NT2/D1 (cell line): ENCODE measurements at regions not wholly inside any gene's neighbourhood (a gene's known extent, or its start where the extent isn't known, plus 50 kb on each side); places are given as distances from the start of the nearest gene placed in this dataset.

ENCODE experiments used
- SUZ12 ChIP-seq: IDR thresholded peaks from 2 replicates; pipeline ENCODE4 v1.6.1; 2011; ENCODE audit not compliant: insufficient read length, insufficient read depth; ENCODE audit errors: extremely low read depth
- YY1 ChIP-seq: IDR thresholded peaks from 2 replicates; pipeline ENCODE4 v1.6.1; 2011; ENCODE audit not compliant: insufficient read length, insufficient read depth
- ZNF274 ChIP-seq: IDR thresholded peaks from 2 replicates; pipeline ENCODE4 v1.6.1; 2011; ENCODE audit warnings: mild to moderate bottlenecking, low read depth, low read length

GRCh38 chr2:217102956-217103355 is 243.1 kb upstream of the TNP1 start:
- TF ChIP-seq ZNF274 (no peak), SUZ12 (no peak), YY1 (no peak)
